ENCODE measurements at regions not wholly inside any gene's neighbourhood (a gene's known extent, or its start where the extent isn't known, plus 50 kb on each side); places are given as distances from the start of the nearest gene placed in this dataset.
"Not testable (repeated sequence)": the region's sequence is repeated elsewhere in the genome, so short reads cannot be mapped to it uniquely, and the experiment has no call there.

- no peak for DNase-seq (ENCODE audit: low read depth)
Measured at GRCh38 chr5:155116456-155117251, 103.1 kb downstream of the KIF4B start.

GRCh38 chr5:155125551-155126095, 112.1 kb downstream of the KIF4B start:
- DNase-seq (ENCODE audit: low read depth): no peak

GRCh38 chr5:155126573-155126972, 113.0 kb downstream of the KIF4B start:
- DNase-seq (ENCODE audit: low read depth): no peak

GRCh38 chr5:155127552-155127951, 114.0 kb downstream of the KIF4B start:
- no peak for DNase-seq (ENCODE audit: low read depth)

DNA sequence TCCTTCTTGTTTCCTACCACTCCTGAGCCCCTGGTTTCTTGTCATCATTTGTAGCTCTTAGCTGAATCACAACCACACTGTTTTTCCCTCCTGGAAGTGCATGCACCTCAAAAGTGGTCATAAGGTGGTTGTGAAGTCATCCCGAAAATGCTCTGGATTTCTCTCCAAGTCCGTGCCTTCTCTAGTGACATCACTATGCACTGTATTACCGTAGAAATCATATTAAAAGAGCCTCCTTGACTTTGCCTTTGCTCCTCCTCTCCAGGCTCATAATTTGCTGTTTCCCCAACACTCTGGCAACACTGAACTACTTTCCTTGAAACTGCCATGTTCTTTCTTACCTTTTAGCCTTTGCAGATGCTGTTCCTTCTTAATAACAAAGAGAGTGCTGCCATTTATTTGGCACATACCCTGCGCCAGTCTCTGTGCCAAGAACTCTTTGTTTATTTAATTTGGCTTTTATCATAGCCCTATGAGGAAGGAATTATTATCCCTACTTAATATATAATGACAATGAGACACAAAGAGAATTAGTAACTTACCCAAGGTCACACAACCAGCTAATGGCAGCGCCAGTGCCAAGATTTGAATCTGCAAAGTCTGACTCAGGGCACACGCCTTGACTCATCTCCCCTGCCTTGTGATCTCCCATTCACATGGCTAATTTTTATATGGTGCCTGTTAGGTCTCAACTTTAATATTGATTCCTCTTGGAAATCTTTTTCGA, 115.4 kb downstream of the KIF4B start:
- no peak for DNase-seq (ENCODE audit: low read depth)

- DNase-seq (ENCODE audit: low read depth): no peak
Measured at GRCh38 chr5:155129513-155129880, 115.9 kb downstream of the KIF4B start.

GRCh38 chr5:155134130-155134529, 120.6 kb downstream of the KIF4B start:
- no peak for DNase-seq (ENCODE audit: low read depth)

- no peak for DNase-seq (ENCODE audit: low read depth)
Measured at GRCh38 chr5:155136216-155136850, 122.8 kb downstream of the KIF4B start.

- DNase-seq (ENCODE audit: low read depth): no peak
Measured at GRCh38 chr5:155137683-155138082, 124.1 kb downstream of the KIF4B start.

DNA sequence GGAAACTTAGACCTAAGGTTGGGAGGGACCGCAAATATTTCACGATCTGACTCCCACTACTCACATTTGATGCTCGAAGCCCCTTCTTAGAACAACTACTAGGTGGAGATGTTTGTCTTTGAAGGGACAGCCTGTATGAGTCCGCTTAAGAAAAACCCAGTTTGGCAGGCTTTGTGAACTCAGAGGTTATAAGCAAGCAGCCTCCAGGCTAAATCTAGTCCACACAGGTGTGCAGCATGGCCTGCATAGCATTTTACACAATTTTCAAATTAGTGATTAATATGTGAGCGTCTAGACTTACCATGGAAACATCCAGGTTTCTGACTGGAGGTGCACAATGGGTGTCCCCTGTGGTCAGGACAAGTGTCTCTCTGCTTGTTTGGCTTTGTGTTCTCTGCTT, 127.1 kb downstream of the KIF4B start:
- no peak for DNase-seq (ENCODE audit: low read depth)

DNA sequence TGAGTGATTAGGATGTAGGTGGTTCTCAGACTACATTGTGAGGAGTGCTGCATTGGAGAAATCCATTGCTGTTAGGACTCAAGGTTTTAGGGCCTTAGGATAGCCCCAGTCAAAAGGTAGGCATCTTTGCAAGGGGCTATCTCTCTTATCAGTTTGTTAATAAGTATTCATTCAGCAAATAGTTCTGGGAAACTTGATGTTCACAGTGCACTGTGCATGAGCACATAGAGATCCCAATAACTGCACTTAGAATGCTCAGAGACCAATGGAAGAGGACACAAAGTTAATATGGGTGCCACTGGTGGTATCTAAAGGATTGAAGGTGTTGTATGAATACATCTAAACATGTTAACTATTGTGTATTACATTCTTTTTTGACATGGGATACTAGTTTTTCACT, 131.4 kb downstream of the KIF4B start:
- DNase-seq (ENCODE audit: low read depth): no peak

DNA sequence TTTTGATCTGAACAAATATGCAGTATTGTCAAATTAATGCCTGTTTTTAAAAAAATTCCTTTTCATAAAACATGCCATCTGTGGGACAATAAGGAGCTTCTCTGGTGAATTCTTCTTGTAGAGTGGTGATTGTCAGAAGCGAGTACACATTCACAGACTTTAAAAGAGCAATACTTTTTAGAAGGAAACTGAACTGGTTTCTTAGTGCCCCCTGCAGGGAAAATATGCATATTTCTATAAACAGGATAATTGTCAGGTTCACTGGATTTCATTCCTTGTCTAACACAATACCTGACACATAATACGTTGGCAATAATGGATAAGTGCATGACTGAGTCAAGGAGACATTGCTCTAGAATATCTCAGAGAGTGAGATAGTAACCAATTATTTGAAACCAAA, 133.7 kb downstream of the KIF4B start:
- no peak for DNase-seq (ENCODE audit: low read depth)

GRCh38 chr5:155148694-155149093, 135.1 kb downstream of the KIF4B start:
- DNase-seq (ENCODE audit: low read depth): no peak

- no peak for DNase-seq (ENCODE audit: low read depth)
Measured at GRCh38 chr5:155150012-155150411, 136.5 kb downstream of the KIF4B start.

GRCh38 chr5:155154973-155155372, 141.4 kb downstream of the KIF4B start:
- DNase-seq (ENCODE audit: low read depth): no peak

- not testable (repeated sequence) for DNase-seq (ENCODE audit: low read depth)
Measured at GRCh38 chr5:155163084-155163483, 149.5 kb downstream of the KIF4B start.

- DNase-seq (ENCODE audit: low read depth): no peak
Measured at GRCh38 chr5:155167736-155168135, 154.2 kb downstream of the KIF4B start.

- no peak for DNase-seq (ENCODE audit: low read depth)
Measured at GRCh38 chr5:155181542-155181941, 168.0 kb downstream of the KIF4B start.

DNA sequence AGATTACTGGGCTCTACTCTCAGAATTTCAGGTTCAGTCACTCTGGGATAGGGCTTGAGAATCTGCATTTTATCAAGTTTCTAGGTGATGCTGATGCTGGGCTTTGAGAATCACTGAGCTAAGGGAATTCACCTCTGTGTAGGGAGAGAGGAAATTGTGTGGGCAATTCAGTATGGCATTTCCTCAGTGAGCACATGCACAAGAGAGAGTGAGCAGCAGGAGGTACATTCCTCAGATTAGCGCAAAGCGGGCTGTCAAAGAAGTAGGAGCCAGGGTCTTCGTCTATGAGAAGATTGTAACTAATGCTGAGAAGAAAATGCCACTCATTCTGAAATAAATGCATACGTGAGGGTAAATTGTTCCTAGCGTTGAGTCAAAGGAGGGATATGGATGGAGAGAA, 175.9 kb downstream of the KIF4B start:
- DNase-seq (ENCODE audit: low read depth): no peak

- no peak for DNase-seq (ENCODE audit: low read depth)
Measured at GRCh38 chr5:155189981-155190380, 176.4 kb downstream of the KIF4B start.

DNA sequence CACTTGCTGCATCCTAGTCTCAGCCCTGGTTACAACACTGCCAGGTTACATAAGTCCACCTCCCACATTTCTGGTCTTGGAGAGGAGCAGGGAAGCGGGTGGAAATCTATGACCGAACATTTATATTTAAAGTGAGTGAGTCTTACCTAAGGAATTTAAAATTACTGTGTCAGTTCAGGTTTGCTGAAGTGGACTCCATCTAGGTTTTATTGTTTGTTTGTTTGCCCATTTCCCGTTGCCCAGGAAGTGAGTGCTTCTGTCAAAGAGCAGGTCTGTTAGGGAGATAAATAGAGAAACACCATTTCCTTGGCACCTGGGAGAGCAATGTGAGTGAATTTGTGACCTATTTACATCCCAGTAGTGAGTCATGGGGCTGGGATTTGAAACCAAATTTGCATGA, 179.5 kb downstream of the KIF4B start:
- no peak for DNase-seq (ENCODE audit: low read depth)

DNA sequence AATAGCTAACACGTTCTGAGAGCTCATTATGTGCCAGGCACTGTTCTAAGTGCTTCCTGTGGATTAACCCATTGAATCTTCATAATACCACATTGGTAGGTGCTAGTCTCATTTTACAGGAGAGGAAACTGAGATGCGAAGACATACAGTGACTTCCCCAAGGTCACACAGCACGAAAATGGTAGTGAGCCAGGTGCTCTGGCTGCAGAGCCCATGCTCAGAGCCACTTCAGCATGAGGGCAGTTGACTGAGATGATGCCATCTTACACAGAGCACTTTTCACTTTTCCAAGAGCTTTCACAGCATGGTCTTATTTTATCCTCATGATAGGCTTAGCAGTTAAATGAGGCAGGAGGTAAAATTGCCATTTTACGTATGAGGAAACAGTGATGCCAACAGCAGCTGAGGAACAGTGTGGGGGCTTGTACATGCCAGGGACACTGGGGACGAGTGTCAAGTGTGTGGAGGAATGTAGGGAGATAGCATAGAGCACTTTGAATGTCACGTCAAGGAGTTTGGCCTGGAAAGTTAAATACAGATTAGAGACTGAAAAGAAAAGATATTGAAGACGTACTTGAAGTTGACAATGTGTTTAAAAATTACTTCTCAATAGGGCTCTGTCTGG, 180.0 kb downstream of the KIF4B start:
- no peak for DNase-seq (ENCODE audit: low read depth)
